ENCODE measurements at regions not wholly inside any gene's neighbourhood (a gene's known extent, or its start where the extent isn't known, plus 50 kb on each side); places are given as distances from the start of the nearest gene placed in this dataset.

GRCh38 chr20:60222497-60222896 is 264.3 kb downstream of the CDH26 start:
- no peak for TF ChIP-seq POLR2A (IDR thresholded peaks at IDR 0.05; ENCODE audit: control extremely low read depth in 1 of 2, low read depth in 2 of 2, low read length in 2 of 2)
- TF ChIP-seq CTCF (IDR thresholded peaks at IDR 0.05; ENCODE audit: control extremely low read depth in 1 of 3, insufficient read depth in 1 of 3, low read depth in 1 of 3, low read length in 3 of 3) = no peak
- no peak for TF ChIP-seq MAX (IDR thresholded peaks at IDR 0.05)
- no peak for TF ChIP-seq CHD2 (IDR thresholded peaks at IDR 0.05; ENCODE audit: low read length)
- TF ChIP-seq JUND (IDR thresholded peaks at IDR 0.05; ENCODE audit: low read length) = no peak
- TF ChIP-seq CEBPB (IDR thresholded peaks at IDR 0.05; ENCODE audit: low read depth, low read length) = no peak
- no peak for TF ChIP-seq EZH2 (IDR thresholded peaks at IDR 0.05; ENCODE audit: low read depth, low read length, severe bottlenecking)

Measured in H1 (cell line).